ENCODE measurements at regions not wholly inside any gene's neighbourhood (a gene's known extent, or its start where the extent isn't known, plus 50 kb on each side); places are given as distances from the start of the nearest gene placed in this dataset.

GRCh38 chr10:131697476-131698128 is 203.2 kb upstream of the PPP2R2D start:
- DNase-seq (ENCODE audit: extremely low spot score): no peak
- Histone ChIP-seq H3K4me3 (no peak overlapping the region), H3K36me3 (no peaks in the 10 kb centered on the region), H3K4me1 (no peaks in the 10 kb centered on the region), H3K27ac (replicated peaks in 1 of 4) (no peak overlapping the region), H3K9me3 (no peaks in the 10 kb centered on the region), H3K27me3 (peaks cover 0 to 65% (median 0%) of the 10 kb centered on the region in 4 donors)
- intact Hi-C loops (cut with DNase I): no loop called here
- WGBS: 74% methylated on average over 21 of the region's 21 CpGs
- TF ChIP-seq EP300 (IDR thresholded peaks at IDR 0.05) (no peak), CTCF (IDR thresholded peaks at IDR 0.05) (no peak), POLR2AphosphoS5 (IDR thresholded peaks at IDR 0.05) (no peak), POLR2A (IDR thresholded peaks at IDR 0.05; ENCODE audit: low read depth) (no peak)

DNA sequence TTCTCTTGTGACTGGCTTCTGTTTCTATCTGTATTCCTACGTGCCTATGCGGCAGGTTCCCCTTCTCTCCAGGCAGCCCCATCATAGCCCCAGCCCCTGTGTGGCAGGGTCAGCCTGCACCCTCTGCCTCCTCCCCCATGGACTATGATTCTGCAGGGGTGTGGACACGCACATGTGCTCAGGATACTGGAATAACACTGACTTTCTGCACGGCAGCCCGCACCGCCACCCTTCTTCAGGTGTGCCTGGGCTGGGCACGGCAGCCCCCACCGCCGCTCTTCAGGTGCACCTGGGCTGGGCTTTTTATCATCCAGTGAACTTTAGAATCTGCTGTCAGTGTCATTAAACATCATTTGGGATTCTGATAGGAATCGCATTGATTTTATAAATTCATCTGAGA is 202.6 kb upstream of the PPP2R2D start:
- Histone ChIP-seq H3K4me3 (no peak overlapping the region), H3K36me3 (no peaks in the 10 kb centered on the region), H3K27me3 (peaks cover 0 to 65% (median under 1%) of the 10 kb centered on the region in 4 donors), H3K9me3 (no peaks in the 10 kb centered on the region), H3K4me1 (no peaks in the 10 kb centered on the region), H3K27ac (replicated peaks in 1 of 4) (no peak overlapping the region)
- WGBS: 92% methylated on average over 10 of the region's 10 CpGs
- DNase-seq (ENCODE audit: extremely low spot score): no peak
- TF ChIP-seq POLR2A (IDR thresholded peaks at IDR 0.05; ENCODE audit: low read depth): no peak
- no peak for TF ChIP-seq CTCF (IDR thresholded peaks at IDR 0.05)
- TF ChIP-seq EP300 (IDR thresholded peaks at IDR 0.05): no peak
- TF ChIP-seq POLR2AphosphoS5 (IDR thresholded peaks at IDR 0.05): no peak
- intact Hi-C loops (cut with DNase I): no loop called here

- Histone ChIP-seq H3K27ac (replicated peaks in 1 of 4) (no peak overlapping the region), H3K9me3 (no peaks in the 10 kb centered on the region), H3K4me1 (no peaks in the 10 kb centered on the region), H3K4me3 (no peak overlapping the region), H3K27me3 (peaks cover 0 to 67% (median 3%) of the 10 kb centered on the region in 4 donors), H3K36me3 (no peaks in the 10 kb centered on the region)
- intact Hi-C loops (cut with DNase I): no loop called here
- TF ChIP-seq POLR2A (IDR thresholded peaks at IDR 0.05; ENCODE audit: low read depth): no peak
- TF ChIP-seq EP300 (IDR thresholded peaks at IDR 0.05): no peak
- no peak for TF ChIP-seq CTCF (IDR thresholded peaks at IDR 0.05)
- no peak for TF ChIP-seq POLR2AphosphoS5 (IDR thresholded peaks at IDR 0.05)
- 71% methylated on average over 12 of the region's 12 CpGs for WGBS
- DNase-seq (ENCODE audit: extremely low spot score): no peak
Measured at GRCh38 chr10:131698986-131699385, 201.8 kb upstream of the PPP2R2D start.

DNA sequence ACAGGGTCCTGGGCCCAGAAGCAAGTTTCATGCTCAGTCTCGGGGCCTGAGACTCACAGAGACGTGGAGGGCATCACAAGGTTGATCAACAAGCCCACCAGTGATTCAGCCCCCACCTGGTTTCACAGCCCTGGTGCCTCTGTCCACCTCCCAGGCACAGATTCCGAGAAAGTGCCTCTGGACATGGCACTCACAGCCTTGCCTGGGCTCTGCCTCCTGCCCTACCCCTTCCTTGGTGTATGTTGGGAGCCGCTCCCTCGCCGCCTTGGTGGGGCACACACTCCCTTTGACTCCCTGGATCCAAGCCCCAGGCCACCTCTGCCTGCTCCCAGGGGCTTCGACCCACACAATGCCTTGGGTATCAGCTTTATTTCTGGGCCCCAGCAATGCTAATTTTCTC is 200.8 kb upstream of the PPP2R2D start:
- Histone ChIP-seq H3K27ac (replicated peaks in 1 of 4) (no peak overlapping the region), H3K9me3 (no peaks in the 10 kb centered on the region), H3K27me3 (peaks cover 0 to 64% (median 3%) of the 10 kb centered on the region in 4 donors), H3K4me3 (no peak overlapping the region), H3K4me1 (no peaks in the 10 kb centered on the region), H3K36me3 (no peaks in the 10 kb centered on the region)
- no peak for DNase-seq (ENCODE audit: extremely low spot score)
- intact Hi-C loops (cut with DNase I): no loop called here
- WGBS: 70% methylated on average over 7 of the region's 7 CpGs
- TF ChIP-seq EP300 (IDR thresholded peaks at IDR 0.05): no peak
- TF ChIP-seq CTCF (IDR thresholded peaks at IDR 0.05): no peak
- TF ChIP-seq POLR2AphosphoS5 (IDR thresholded peaks at IDR 0.05): no peak
- no peak for TF ChIP-seq POLR2A (IDR thresholded peaks at IDR 0.05; ENCODE audit: low read depth)

DNA sequence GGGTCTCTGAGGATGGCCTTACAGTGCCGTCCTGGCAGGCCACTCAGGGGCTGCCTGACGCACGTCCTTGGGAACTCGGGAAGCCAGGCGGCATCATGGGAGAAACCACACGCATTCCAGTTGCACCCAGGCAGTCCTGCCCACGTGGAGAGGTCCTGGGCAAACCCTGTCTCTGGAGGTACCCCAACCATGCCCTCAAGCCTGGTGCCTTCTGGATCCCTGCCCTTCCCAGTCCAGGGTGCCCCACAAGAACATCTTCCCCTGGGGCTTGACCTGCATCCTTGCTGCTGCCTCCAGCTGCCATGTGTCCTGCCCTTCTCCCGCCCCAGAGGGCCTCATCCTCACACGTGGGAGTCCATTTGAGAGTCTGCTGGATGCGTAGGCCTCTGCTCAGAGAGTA is 200.3 kb upstream of the PPP2R2D start:
- Histone ChIP-seq H3K36me3 (no peaks in the 10 kb centered on the region), H3K4me1 (no peaks in the 10 kb centered on the region), H3K9me3 (no peaks in the 10 kb centered on the region), H3K27me3 (peaks cover 0 to 59% (median 3%) of the 10 kb centered on the region in 4 donors), H3K4me3 (no peak overlapping the region), H3K27ac (replicated peaks in 1 of 4) (no peak overlapping the region)
- intact Hi-C loops (cut with DNase I): no loop called here
- DNase-seq (ENCODE audit: extremely low spot score): no peak
- TF ChIP-seq EP300 (IDR thresholded peaks at IDR 0.05): no peak
- no peak for TF ChIP-seq CTCF (IDR thresholded peaks at IDR 0.05)
- TF ChIP-seq POLR2A (IDR thresholded peaks at IDR 0.05; ENCODE audit: low read depth): no peak
- no peak for TF ChIP-seq POLR2AphosphoS5 (IDR thresholded peaks at IDR 0.05)
- WGBS: 87% methylated on average over 7 of the region's 10 CpGs
